GM21825 (cell line): ENCODE measurements at regions not wholly inside any gene's neighbourhood (a gene's known extent, or its start where the extent isn't known, plus 50 kb on each side); places are given as distances from the start of the nearest gene placed in this dataset.
A peak's percentile ranks its signal among the peaks of the same experiment; 100 is the strongest.

Experiments used
- ATAC-seq: cut with Tn5 transposase; IDR thresholded peaks from one replicate; pipeline ENCODE4 v1.9.1; 2021; ENCODE audit warnings: mild to moderate bottlenecking, moderate library complexity; ENCODE audit not compliant: unreplicated experiment

DNA sequence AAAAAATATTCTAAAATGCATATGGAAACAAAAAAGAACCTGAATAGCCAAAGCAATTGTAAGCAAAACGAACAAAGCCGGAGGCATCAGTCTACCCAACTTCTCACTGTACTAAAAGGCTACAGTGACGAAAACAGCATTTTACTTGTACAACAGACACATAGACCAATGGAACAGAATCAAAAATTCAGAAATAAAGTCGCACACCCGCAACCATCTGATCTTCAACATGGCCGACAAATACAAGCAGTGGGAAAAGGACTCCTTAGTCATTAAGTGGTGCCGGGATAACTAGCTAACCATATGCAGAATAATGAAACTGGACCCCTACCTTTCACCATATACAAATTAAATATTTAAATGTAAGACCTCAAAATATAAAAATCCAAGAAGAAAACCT is 203.9 kb upstream of the PPFIA2 start:
- no peak for ATAC-seq

DNA sequence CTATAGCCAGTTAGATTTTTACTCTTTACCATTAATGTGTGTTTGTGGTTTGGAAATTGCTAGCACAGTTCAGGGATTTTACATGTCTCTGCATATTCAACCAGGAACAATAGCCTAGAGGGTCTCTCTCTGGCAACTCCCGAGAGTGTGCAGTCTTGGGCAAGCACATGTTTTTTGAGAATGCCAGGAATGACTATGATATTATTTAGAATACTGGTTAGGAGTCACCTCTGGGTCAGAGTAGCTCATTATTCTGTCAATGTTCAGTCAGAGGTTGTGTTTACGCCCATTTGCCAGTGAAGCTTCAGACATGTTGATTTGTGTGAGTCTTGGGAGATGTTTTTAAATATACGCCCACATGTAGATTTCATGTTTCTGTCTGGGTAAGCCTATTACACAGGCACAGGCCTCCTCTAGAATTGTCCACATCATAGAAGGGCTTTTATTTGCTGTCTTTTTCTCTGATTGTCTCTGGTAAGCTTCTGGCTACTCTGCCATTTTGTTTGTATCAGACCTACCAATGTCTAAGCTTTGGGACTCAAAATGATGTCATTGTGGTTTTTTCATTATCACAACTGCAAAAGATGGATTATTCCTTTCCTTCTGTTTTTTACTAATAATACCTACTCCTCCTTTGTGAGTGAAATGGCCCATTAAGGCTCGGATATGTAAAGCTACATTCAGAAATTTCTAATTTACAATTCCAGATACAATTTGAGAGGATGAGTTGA is 203.1 kb upstream of the PPFIA2 start:
- no peak for ATAC-seq

- no peak for ATAC-seq
Observed at GRCh38 chr12:81958406-81958805, 199.3 kb upstream of the PPFIA2 start.

- ATAC-seq = no peak
Observed at GRCh38 chr12:81957631-81958030, 198.5 kb upstream of the PPFIA2 start.

- no peak for ATAC-seq
Observed at GRCh38 chr12:81956468-81956860, 197.3 kb upstream of the PPFIA2 start.

DNA sequence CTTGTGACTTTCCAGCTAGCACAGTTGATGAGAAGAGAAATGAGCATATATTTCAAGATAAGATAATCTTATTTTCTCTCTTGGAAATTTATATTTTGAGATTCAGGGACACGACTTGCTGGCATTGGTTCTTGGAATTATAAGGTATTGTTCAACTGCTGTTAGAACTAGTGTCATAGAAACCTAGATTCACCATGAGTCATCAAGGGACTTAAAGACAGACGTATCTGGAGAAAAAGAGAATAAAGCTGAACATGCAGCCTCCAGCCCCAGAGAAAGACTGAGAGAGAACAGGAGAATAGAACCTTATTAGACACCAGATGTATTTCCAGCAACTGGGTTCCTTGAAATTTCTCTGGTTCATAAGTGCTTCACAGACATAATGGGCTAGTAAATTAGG is 194.4 kb upstream of the PPFIA2 start:
- no peak for ATAC-seq

GRCh38 chr12:81950871-81951270 is 191.7 kb upstream of the PPFIA2 start:
- ATAC-seq = no peak

DNA sequence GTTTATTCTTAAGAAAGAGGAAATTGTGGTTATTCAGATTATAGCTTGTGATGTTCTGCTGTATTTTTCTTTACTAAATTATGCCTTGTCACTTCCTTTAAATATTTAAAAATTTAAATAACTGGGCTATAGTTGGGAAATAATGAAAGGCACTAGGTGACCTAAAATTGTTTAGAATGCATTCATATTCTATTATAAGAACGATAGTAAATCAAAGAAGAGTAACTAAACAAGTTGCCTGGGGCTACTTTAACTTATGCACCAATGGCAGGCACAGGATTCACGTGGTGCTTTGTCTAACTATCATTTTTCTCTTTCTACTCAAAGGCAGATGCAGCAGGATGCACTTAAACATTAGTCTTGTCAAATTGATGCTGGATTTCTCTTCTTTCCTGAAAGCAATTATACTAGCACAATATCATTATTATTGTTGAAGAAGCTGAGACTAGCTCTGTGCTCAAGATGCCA is 190.7 kb upstream of the PPFIA2 start:
- no peak for ATAC-seq

DNA sequence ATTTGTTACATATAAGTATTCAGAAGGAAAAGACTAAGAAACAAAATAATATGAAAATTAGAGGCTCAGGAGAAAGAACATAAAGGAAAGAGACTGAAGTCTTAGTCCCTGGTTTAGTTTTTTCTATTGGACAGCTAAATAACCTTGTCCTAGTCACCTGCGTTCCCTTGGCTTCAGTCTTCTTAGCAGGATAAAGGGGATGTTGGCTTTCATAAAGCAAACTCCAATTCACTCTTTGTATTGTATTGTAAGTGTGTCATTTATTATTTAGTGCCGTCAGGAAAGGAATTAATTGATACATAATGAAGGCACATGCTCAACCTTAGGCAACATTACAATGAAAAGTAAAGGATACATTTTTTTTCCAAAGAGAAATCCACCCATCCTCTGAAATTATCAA is 190.3 kb upstream of the PPFIA2 start:
- ATAC-seq = no peak

- no peak for ATAC-seq
Observed at GRCh38 chr12:81944886-81945285, 185.7 kb upstream of the PPFIA2 start.

- peak; percentile 71 for ATAC-seq
Observed at GRCh38 chr12:81942594-81942993, 183.4 kb upstream of the PPFIA2 start.

DNA sequence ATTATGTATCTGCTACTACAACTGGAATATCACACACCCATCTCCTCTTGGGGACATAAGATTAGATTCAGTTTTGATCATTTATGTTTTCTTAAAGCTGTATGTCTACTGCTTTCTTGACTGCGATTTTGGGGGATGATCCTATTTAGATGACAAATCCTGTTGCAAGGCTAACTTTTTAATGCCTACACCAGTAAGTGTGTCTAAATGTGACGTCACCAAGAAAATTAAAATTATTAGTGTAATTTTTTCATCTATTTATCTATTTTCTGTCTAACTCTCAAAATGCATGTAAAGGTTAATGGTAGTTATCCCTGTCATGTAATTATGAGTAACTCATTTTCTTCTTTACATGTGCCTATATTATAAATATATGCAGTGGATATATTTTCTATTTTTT is 170.9 kb upstream of the PPFIA2 start:
- no peak for ATAC-seq

DNA sequence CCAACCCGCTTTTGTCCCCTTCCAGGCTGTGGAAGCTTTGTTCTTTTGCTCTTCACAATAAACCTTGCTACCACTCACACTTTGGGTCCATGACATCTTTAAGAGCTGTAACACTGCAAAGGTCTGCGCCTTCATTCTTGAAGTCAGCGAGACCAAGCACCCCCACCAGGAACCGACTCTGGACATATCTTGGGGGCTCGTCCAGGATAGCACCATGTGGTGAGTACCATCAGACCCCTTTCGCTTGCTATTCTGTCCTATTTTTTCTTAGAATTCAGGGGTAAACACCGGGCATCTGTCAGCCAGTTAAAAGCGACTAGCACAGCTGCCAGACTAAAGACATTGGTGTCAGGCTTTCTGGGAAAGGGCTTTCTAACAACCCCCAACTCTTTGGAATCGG is 137.6 kb upstream of the PPFIA2 start:
- no peak for ATAC-seq

DNA sequence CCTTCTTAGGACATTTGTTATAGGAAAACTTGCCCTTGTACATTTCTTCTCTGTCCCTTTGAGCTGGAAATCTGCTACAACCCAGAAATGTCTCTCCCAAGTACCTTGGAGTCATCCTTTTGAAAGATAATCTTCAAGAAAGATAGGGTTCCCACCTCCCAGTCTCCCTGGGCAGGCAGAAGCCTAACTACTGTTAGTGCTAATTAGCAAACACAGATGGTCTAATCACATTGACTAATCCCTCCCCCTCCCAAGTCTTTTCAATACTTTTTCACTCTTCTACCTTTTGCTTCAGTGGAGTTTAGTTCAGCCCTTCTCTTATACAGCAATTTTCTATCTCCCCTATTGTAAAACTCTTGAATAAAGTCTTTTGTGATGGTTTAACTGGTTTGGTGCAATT is 129.8 kb upstream of the PPFIA2 start:
- no peak for ATAC-seq

- ATAC-seq = no peak
Observed at GRCh38 chr12:81888106-81888740, 129.1 kb upstream of the PPFIA2 start.

DNA sequence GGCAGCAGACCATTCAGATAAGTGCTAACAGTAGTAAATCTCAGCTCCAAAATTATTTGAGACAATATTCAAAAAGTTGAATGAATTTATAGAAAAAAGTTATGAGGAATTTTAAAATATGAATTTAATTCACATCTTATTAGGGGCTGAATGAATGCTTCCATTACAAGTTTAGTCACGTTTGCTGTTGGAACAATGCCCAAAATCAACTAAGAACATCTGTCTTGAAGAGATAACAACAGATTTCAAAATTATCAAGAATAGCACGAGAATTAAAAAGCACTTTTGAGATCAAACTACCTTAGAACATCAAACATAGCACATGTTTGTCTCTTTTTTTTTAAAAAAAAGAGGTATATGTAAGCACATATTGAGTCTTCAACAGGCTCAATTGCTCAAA is 115.4 kb upstream of the PPFIA2 start:
- no peak for ATAC-seq

DNA sequence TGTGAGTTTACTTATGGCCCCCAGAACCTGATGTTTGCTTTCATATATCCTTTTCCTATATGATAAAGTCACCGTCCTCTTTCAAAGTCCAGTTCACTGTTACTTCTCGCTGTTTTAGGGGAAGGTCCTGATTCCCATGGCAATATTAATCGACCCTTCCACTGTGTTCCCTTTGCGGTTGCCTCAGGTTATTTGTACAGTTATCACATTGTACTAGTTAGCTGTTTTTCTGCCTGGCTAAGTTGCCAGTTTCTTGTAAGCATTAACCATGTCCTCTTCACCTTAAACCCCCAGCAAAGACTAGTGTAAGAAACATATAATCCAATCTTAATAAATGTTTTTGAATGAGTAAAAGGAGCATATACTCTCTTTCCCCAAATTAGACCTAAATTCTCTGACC is 115.0 kb upstream of the PPFIA2 start:
- ATAC-seq = no peak

DNA sequence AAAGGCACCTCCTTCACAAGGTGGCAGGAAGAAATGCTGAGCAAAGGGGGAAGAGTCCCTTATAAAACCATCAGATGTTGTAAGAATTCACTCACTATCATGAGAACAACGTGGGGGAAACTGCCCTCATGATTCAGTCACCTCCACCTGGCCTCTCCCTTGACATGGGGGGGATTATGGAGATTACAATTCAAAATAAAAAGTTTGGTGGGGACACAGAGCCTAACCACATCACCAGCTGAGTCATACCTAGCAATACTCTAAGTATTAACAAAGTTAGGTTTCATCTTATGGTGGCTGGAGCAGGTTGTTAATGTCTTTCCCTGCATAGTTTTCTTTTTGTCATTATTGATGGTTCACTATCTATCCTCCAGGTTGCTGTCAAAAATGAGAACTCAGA is 113.2 kb upstream of the PPFIA2 start:
- no peak for ATAC-seq

GRCh38 chr12:81866081-81866480 is 106.9 kb upstream of the PPFIA2 start:
- ATAC-seq = no peak

- no peak for ATAC-seq
Observed at GRCh38 chr12:81863406-81863805, 104.3 kb upstream of the PPFIA2 start.

- ATAC-seq = no peak
Observed at GRCh38 chr12:81859521-81859920, 100.4 kb upstream of the PPFIA2 start.

GRCh38 chr12:81843599-81843998 is 84.4 kb upstream of the PPFIA2 start:
- ATAC-seq = no peak

DNA sequence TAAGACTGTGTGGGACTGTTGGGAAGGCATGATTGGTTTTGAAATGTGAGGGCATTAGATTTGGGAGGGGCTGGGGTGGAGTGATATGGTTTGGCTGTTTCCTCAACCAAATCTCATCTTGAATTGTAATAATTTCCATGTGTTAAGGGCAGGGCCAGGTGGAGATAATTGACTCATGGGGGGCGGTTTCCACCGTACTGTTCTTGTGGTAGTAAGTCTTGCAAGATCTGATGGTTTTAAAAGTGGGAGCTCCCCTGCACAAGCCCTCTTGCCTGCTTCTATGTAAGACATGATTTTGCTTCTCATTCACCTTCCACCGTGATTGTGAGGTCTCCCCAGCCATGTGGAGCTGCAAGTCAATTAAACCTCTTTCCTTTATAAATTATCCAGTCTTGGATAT is 76.6 kb upstream of the PPFIA2 start:
- ATAC-seq = no peak
